ENCODE measurements at regions not wholly inside any gene's neighbourhood (a gene's known extent, or its start where the extent isn't known, plus 50 kb on each side); places are given as distances from the start of the nearest gene placed in this dataset.

- TF ChIP-seq TAF7 (optimal IDR thresholded peaks at IDR 0.05; ENCODE audit: borderline replicate concordance, low read depth, low read length) (no peak), JUND (IDR thresholded peaks at IDR 0.05; ENCODE audit: low read length) (no peak), ZNF274 (IDR thresholded peaks at IDR 0.05; ENCODE audit: borderline replicate concordance, extremely low read depth, low read length) (no peak), CHD1 (IDR thresholded peaks at IDR 0.05; ENCODE audit: low read depth, low read length) (no peak), CHD7 (IDR thresholded peaks at IDR 0.05; ENCODE audit: insufficient replicate concordance, low read length) (no peak), POLR2A (IDR thresholded peaks at IDR 0.05; ENCODE audit: control extremely low read depth in 1 of 2, low read depth in 2 of 2, low read length in 2 of 2) (no peak), SRF (IDR thresholded peaks at IDR 0.05; ENCODE audit: low read depth, low read length) (no peak)
Observed at GRCh38 chr6:109315341-109316110, 66.7 kb downstream of the CD164 start (continued).
